ENCODE measurements at regions not wholly inside any gene's neighbourhood (a gene's known extent, or its start where the extent isn't known, plus 50 kb on each side); places are given as distances from the start of the nearest gene placed in this dataset.

- TF ChIP-seq CTCF (IDR thresholded peaks at IDR 0.05; ENCODE audit: poor library complexity) (no peak), EZH2 (IDR thresholded peaks at IDR 0.05; ENCODE audit: borderline replicate concordance) (no peak)
These were observed 94.7 kb upstream of the SLC25A13 start for GRCh38 chr7:96416599-96416998.
